GM19238 (cell line): ENCODE measurements at regions not wholly inside any gene's neighbourhood (a gene's known extent, or its start where the extent isn't known, plus 50 kb on each side); places are given as distances from the start of the nearest gene placed in this dataset.
"Not testable (repeated sequence)": the region's sequence is repeated elsewhere in the genome, so short reads cannot be mapped to it uniquely, and the experiment has no call there.

Experiments
- DNase-seq: peaks from one replicate; pipeline ENCODE4 v3.0.0; 2011; ENCODE audit warnings: low spot score; ENCODE audit not compliant: insufficient read length

GRCh38 chr7:88615336-88615735, 144.2 kb upstream of the ZNF804B start:
- no peak for DNase-seq

GRCh38 chr7:88614736-88615135, 144.8 kb upstream of the ZNF804B start:
- no peak for DNase-seq

GRCh38 chr7:88610942-88611341, 148.6 kb upstream of the ZNF804B start:
- no peak for DNase-seq

GRCh38 chr7:88600695-88601094, 158.8 kb upstream of the ZNF804B start:
- DNase-seq, result no peak

- no peak for DNase-seq
Measured at GRCh38 chr7:88599528-88599927, 160.0 kb upstream of the ZNF804B start.

- DNase-seq, result no peak
Measured at GRCh38 chr7:88597941-88598425, 161.5 kb upstream of the ZNF804B start.

GRCh38 chr7:88590963-88591362, 168.5 kb upstream of the ZNF804B start:
- no peak for DNase-seq

- DNase-seq, result no peak
Measured at GRCh38 chr7:88589927-88590326, 169.6 kb upstream of the ZNF804B start.

GRCh38 chr7:88586890-88587289, 172.6 kb upstream of the ZNF804B start:
- DNase-seq, result no peak

- no peak for DNase-seq
Measured at GRCh38 chr7:88586219-88586618, 173.3 kb upstream of the ZNF804B start.

- DNase-seq, result no peak
Measured at GRCh38 chr7:88576720-88577119, 182.8 kb upstream of the ZNF804B start.

GRCh38 chr7:88566162-88566729, 193.3 kb upstream of the ZNF804B start:
- DNase-seq, result no peak

GRCh38 chr7:88565401-88565800, 194.1 kb upstream of the ZNF804B start:
- no peak for DNase-seq

GRCh38 chr7:88556441-88556840, 203.1 kb upstream of the ZNF804B start:
- DNase-seq, result not testable (repeated sequence)

GRCh38 chr7:88554847-88555246, 204.7 kb upstream of the ZNF804B start:
- not testable (repeated sequence) for DNase-seq

GRCh38 chr7:88548399-88548798, 211.1 kb upstream of the ZNF804B start:
- no peak for DNase-seq

GRCh38 chr7:88546808-88547207, 212.7 kb upstream of the ZNF804B start:
- DNase-seq, result peak; percentile 7

GRCh38 chr7:88545663-88546062, 213.8 kb upstream of the ZNF804B start:
- DNase-seq, result no peak

- no peak for DNase-seq
Measured at GRCh38 chr7:88540012-88540411, 219.5 kb upstream of the ZNF804B start.

- DNase-seq, result no peak
Measured at GRCh38 chr7:88539518-88539917, 220.0 kb upstream of the ZNF804B start.

GRCh38 chr7:88523645-88524044, 217.0 kb upstream of the STEAP4 start:
- DNase-seq, result no peak

GRCh38 chr7:88522771-88523293, 216.1 kb upstream of the STEAP4 start:
- DNase-seq, result no peak

- no peak for DNase-seq
Measured at GRCh38 chr7:88516429-88516828, 209.7 kb upstream of the STEAP4 start.

- DNase-seq, result no peak
Measured at GRCh38 chr7:88515301-88515700, 208.6 kb upstream of the STEAP4 start.
